ENCODE measurements at regions not wholly inside any gene's neighbourhood (a gene's known extent, or its start where the extent isn't known, plus 50 kb on each side); places are given as distances from the start of the nearest gene placed in this dataset.

DNA sequence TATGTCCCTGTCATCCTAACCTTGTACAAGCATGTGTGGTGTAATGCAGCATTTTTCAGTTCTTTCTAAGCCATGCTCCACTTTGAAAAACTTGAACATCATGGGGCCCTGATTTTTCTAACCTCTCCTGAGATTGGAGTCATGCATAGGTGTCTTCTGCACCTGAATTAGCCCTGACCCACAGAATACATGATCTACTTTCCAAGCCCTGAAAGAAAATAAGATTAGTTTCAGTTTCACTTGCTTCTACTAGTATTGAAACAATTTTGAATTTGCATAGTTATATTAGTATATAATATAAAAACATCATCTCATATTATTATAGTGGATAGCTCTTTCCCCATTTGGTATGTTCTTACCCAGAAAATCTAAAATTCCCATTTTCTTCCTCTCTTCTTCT lies 178.2 kb downstream of the HS3ST1 start:
- BruUV-seq (replicated peaks), result no TSS peak
- H3K9me3 ChIP-seq (ENCODE audit: control insufficient read depth, insufficient read depth, low read length), result peaks cover 3% of the 10 kb centered on the region; the same call in 1 of the 2 replicates
- no peak overlapping the region for H2BK120ac ChIP-seq (ENCODE audit: low read depth, low read length)
- in situ Hi-C loops (cut with MboI; ENCODE audit: low sequenced_read_pairs), result no loop called here
- H3K27ac ChIP-seq (ENCODE audit: insufficient read depth, low read length), result no peak overlapping the region
- no peak overlapping the region for H2BK5ac ChIP-seq (ENCODE audit: low read depth, low read length, poor library complexity, severe bottlenecking)
- H3K23ac ChIP-seq (ENCODE audit: low read depth, low read length), result no peak overlapping the region
- H3K4ac ChIP-seq (ENCODE audit: low read depth, low read length), result no peak overlapping the region
- H3K4me2 ChIP-seq (ENCODE audit: low read depth, low read length), result no peak overlapping the region
- H2AK5ac ChIP-seq (ENCODE audit: low read depth, low read length), result no peak overlapping the region
- no peak overlapping the region for H3K4me3 ChIP-seq (ENCODE audit: insufficient read depth, low read depth, low read length)
- H3K56ac ChIP-seq (ENCODE audit: extremely low read depth, insufficient read depth, low read length), result no peak overlapping the region
- DNase-seq (no peak), ATAC-seq (ENCODE audit: low read depth) (no peak)
- H3K4me1 ChIP-seq (ENCODE audit: control insufficient read depth, insufficient read depth, low read length), result no peaks in the 10 kb centered on the region
- intact Hi-C loops (cut with micrococcal nuclease), result no loop called here
- H3K18ac ChIP-seq (ENCODE audit: low read depth, low read length), result no peak overlapping the region
- no peak overlapping the region for H2BK15ac ChIP-seq (ENCODE audit: low read depth, low read length)
- no peak overlapping the region for H4K91ac ChIP-seq (ENCODE audit: insufficient read depth, low read depth, low read length)
- no peak overlapping the region for H4K8ac ChIP-seq (ENCODE audit: low read depth in 2 of 2, low read length in 2 of 2)
- H2AFZ ChIP-seq (replicated peaks; ENCODE audit: low read length, poor library complexity), result no peak overlapping the region
- H3K9ac ChIP-seq (ENCODE audit: low read depth, low read length), result no peak overlapping the region
- ChIA-PET POLR2A (ENCODE audit: unreplicated experiment) (no interaction called here), CTCF (no interaction called here)
- no peaks in the 10 kb centered on the region for H3K36me3 ChIP-seq (ENCODE audit: control insufficient read depth, insufficient read depth, low read length)
- dilution Hi-C loops (cut with HindIII; ENCODE audit: low sequenced_read_pairs, unreplicated experiment), result no loop called here
- no peak overlapping the region for H3K14ac ChIP-seq (replicated peaks; ENCODE audit: low read depth, low read length)
- H3K27me3 ChIP-seq (ENCODE audit: control insufficient read depth, insufficient read depth, low read length), result no peaks in the 10 kb centered on the region
- TF ChIP-seq RFX5 (IDR thresholded peaks at IDR 0.05; ENCODE audit: low read depth, low read length) (no peak), BHLHE40 (IDR thresholded peaks at IDR 0.05; ENCODE audit: low read depth, low read length) (no peak), RCOR1 (IDR thresholded peaks at IDR 0.05; ENCODE audit: insufficient replicate concordance, low read length) (no peak), SMC3 (IDR thresholded peaks at IDR 0.05; ENCODE audit: low read depth, low read length) (no peak), MAFK (IDR thresholded peaks at IDR 0.05; ENCODE audit: low read depth, low read length) (no peak), MAZ (IDR thresholded peaks at IDR 0.05; ENCODE audit: borderline replicate concordance, low read depth, low read length) (no peak), POLR2A (IDR thresholded peaks at IDR 0.05; ENCODE audit: low read depth, low read length) (no peak), RAD21 (IDR thresholded peaks at IDR 0.05; ENCODE audit: low read length) (no peak), CEBPB (IDR thresholded peaks at IDR 0.05; ENCODE audit: low read depth, low read length) (no peak), CHD1 (IDR thresholded peaks at IDR 0.05; ENCODE audit: low read depth, low read length) (no peak), FOS (IDR thresholded peaks at IDR 0.05; ENCODE audit: low read depth, low read length) (no peak), NFE2L2 (IDR thresholded peaks at IDR 0.05; ENCODE audit: low read depth, low read length) (no peak), MXI1 (IDR thresholded peaks at IDR 0.05; ENCODE audit: borderline replicate concordance, low read depth, low read length) (no peak)
- TF ChIP-seq, protein P1, sequence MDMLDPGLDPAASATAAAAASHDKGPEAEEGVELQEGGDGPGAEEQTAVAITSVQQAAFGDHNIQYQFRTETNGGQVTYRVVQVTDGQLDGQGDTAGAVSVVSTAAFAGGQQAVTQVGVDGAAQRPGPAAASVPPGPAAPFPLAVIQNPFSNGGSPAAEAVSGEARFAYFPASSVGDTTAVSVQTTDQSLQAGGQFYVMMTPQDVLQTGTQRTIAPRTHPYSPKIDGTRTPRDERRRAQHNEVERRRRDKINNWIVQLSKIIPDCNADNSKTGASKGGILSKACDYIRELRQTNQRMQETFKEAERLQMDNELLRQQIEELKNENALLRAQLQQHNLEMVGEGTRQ (IDR thresholded peaks at IDR 0.05; ENCODE audit: low read depth, low read length), result no peak
- TF ChIP-seq, protein P2, sequence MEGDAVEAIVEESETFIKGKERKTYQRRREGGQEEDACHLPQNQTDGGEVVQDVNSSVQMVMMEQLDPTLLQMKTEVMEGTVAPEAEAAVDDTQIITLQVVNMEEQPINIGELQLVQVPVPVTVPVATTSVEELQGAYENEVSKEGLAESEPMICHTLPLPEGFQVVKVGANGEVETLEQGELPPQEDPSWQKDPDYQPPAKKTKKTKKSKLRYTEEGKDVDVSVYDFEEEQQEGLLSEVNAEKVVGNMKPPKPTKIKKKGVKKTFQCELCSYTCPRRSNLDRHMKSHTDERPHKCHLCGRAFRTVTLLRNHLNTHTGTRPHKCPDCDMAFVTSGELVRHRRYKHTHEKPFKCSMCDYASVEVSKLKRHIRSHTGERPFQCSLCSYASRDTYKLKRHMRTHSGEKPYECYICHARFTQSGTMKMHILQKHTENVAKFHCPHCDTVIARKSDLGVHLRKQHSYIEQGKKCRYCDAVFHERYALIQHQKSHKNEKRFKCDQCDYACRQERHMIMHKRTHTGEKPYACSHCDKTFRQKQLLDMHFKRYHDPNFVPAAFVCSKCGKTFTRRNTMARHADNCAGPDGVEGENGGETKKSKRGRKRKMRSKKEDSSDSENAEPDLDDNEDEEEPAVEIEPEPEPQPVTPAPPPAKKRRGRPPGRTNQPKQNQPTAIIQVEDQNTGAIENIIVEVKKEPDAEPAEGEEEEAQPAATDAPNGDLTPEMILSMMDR (conservative IDR thresholded peaks at IDR 0.05; ENCODE audit: low read depth, low read length), result no peak
- TF ChIP-seq, protein P3, sequence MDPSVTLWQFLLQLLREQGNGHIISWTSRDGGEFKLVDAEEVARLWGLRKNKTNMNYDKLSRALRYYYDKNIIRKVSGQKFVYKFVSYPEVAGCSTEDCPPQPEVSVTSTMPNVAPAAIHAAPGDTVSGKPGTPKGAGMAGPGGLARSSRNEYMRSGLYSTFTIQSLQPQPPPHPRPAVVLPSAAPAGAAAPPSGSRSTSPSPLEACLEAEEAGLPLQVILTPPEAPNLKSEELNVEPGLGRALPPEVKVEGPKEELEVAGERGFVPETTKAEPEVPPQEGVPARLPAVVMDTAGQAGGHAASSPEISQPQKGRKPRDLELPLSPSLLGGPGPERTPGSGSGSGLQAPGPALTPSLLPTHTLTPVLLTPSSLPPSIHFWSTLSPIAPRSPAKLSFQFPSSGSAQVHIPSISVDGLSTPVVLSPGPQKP (IDR thresholded peaks at IDR 0.05; ENCODE audit: borderline replicate concordance, low read depth, low read length), result no peak
- H2BK20ac ChIP-seq (ENCODE audit: low read depth, low read length), result no peak overlapping the region
- no peak overlapping the region for H4K5ac ChIP-seq (ENCODE audit: low read depth, low read length)
- no peaks in the 10 kb centered on the region for H3K79me1 ChIP-seq (ENCODE audit: low read depth in 1 of 2, low read length in 2 of 2)
- no peak overlapping the region for H2AK9ac ChIP-seq (replicated peaks; ENCODE audit: low read depth, low read length, poor library complexity)
- H3K9me1 ChIP-seq (ENCODE audit: insufficient read depth, low read length), result no peaks in the 10 kb centered on the region
- no peaks in the 10 kb centered on the region for H4K20me1 ChIP-seq (ENCODE audit: insufficient read depth, low read length)

All from IMR-90 (cell line).